ENCODE measurements at regions not wholly inside any gene's neighbourhood (a gene's known extent, or its start where the extent isn't known, plus 50 kb on each side); places are given as distances from the start of the nearest gene placed in this dataset.
"Not testable (repeated sequence)": the region's sequence is repeated elsewhere in the genome, so short reads cannot be mapped to it uniquely, and the experiment has no call there.

GRCh38 chr1:55535724-55536544 is 320.8 kb upstream of the USP24 start:
- DNase-seq (ENCODE audit: low spot score) = no peak

- no peak for DNase-seq (ENCODE audit: low spot score)
These were observed 319.5 kb upstream of the USP24 start for GRCh38 chr1:55534565-55535121.

DNA sequence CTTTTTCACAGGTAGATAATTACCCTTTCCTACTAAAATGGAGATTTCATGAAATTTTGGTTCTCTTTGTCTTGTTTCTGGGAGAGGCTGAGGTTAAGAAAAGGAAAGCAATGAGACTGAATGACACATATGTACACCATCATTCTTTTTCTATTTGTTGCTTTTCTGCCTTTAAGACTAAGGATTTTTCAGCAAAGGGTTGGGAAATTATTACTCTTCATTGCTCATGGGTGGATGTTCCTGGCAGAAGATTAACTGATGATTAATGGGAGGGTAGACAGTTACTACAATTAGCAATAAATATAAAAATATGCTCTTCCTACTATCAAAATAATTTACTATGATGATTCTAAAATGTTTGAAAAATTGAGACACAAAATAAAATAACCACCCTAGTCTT is 316.5 kb upstream of the USP24 start:
- peak; percentile 26 for DNase-seq (ENCODE audit: low spot score)

DNA sequence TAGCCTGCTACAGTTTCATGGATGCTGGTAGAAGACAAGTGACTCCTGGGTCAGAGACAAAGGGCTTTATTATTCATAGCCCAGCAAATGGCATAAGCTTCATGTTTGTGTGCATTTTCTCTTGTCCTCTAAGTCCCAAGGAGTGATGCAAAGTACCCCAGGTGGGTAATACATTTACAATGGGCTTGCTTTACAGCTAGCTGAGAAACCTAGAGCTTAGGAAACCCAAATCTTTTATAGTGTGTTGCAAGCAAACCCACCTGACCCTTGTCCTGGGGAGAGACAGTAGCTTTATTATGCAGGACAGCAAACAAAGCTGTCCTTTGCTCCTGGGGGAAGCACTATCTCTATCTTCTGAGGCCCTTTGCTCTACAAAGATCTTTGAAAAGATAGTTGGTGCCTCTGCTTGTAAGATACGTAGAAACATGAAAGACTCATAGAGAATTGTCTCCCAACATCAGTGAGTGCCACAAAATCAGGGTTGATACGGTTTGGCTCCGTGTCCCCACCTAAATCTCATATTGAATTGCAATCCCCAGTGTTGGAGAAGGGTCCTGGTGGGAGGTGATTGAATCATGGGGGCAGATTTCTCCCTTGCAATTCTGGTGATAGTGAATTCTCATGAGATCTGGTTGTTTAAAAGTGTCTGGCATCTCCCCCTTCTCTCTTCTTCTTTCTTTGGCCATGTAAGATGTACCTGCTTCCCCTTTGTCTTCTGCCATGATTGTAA is 315.8 kb upstream of the USP24 start:
- DNase-seq (ENCODE audit: low spot score) = no peak

GRCh38 chr1:55529017-55529416 is 313.9 kb upstream of the USP24 start:
- no peak for DNase-seq (ENCODE audit: low spot score)

GRCh38 chr1:55527831-55528230 is 312.7 kb upstream of the USP24 start:
- no peak for DNase-seq (ENCODE audit: low spot score)

DNA sequence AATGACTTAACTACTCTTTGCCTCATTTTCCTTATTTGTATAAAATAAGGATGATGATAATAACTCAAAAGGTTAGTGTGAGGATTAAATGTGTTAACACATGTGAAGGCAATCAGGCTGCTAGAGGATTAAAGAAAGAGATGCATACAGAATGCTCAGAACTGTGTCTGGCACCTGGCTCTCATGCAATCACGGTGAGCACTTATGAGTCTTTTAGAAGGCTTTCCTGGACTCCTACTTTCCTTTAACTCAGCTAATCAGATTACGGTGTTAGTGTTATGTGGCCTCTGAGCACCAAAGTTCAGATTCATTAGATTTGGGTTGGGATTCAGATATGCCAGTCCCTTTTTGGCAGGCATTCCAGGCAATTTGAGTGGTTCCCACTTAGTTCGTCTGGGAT is 311.6 kb upstream of the USP24 start:
- no peak for DNase-seq (ENCODE audit: low spot score)

GRCh38 chr1:55524006-55524405 is 308.8 kb upstream of the USP24 start:
- no peak for DNase-seq (ENCODE audit: low spot score)

- DNase-seq (ENCODE audit: low spot score) = no peak
These were observed 307.8 kb upstream of the USP24 start for GRCh38 chr1:55522982-55523381.

GRCh38 chr1:55522353-55522903 is 307.3 kb upstream of the USP24 start:
- no peak for DNase-seq (ENCODE audit: low spot score)

- no peak for DNase-seq (ENCODE audit: low spot score)
These were observed 305.7 kb upstream of the USP24 start for GRCh38 chr1:55520861-55521260.

DNA sequence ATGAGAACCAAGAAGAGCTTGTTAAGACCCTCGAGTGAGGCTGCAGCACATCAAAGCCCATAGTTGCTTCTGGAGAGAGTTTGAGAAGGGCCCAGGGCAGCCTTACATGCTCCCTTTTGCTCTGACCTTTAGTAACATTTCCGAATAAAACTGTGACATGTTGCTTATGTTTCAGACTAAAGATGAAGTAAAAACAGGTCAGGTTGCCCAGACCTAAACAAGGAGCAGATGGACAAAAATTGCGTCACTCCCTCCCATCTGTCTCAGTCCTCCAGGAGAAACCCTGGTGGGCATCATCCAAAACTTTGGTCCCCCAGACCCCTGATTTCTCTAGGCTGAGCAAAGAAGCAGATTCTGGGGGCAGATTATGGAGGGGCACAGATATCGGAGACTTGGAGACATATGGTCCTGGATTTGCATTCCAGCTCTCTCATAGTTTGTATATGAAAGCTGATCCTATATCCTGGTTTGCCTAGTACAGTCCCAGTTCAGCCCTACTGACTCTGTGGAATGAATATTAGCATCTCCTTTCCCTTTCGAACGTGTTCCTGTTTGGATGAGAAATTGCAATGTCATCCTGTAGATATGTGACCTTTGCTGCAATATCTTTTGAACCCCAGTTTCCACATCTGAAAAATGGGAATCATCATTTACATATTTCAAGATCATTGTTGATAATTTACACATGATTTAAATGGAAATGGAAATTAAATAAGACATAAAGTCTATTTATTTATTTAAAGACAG is 304.9 kb upstream of the USP24 start:
- DNase-seq (ENCODE audit: low spot score) = peak; percentile 35

DNA sequence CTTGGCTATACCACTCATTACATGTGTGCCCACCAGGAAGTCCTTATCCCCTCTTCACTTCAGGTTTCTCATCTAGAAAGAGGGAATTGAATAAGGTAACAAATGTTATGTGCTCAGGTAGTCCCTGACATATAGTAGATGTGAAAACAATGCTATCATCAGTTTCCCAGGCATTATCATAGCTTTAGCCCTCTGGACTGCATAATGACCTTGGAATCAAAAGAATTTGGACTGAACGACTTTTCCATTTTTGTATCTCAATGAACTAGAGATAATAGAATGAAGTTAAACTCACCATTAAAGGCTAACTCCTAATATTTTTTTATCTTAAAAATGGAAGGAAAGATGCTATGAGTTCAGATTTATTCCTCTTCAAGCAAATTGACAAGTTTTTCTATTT is 304.1 kb upstream of the USP24 start:
- no peak for DNase-seq (ENCODE audit: low spot score)

DNA sequence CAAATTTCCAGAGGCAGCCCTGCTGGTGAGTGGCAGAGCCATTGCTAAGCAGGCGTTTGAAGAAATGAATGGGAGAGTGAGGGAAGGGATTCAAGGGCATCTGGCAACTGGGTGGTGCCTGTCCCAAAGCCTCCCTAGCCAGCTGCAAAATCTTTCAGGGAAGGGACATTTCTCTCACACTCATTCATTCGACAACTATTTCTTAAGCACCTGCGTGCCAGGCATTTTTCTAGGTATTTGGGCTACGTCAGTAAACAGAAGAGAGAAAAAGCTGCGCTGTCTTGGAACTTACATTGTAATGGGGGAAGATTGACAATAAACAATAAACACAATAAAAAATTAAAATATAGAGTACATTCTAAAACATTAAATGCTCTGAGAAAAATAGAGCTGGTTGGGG is 301.9 kb upstream of the USP24 start:
- DNase-seq (ENCODE audit: low spot score) = no peak

DNA sequence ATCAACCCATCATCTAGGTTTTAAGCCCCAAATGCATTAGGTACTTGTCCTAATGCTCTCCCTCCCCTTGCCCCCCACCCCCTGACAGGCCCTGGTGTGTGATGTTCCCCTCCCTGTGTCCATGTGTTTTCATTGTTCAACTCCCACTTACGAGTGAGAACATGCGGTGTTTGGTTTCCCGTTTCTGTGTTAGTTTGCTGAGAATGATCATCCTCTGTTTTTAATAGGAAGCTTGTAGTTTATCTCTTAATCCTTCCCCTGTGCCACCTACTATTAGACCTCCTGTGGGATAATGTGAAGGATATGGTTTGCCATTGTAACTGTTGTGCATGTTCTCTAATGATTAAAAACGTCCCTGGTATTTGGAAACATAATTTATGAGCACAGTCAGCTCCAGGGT is 299.4 kb upstream of the USP24 start:
- not testable (repeated sequence) for DNase-seq (ENCODE audit: low spot score)

GRCh38 chr1:55512466-55512865 is 297.3 kb upstream of the USP24 start:
- DNase-seq (ENCODE audit: low spot score) = no peak

- no peak for DNase-seq (ENCODE audit: low spot score)
These were observed 292.4 kb upstream of the USP24 start for GRCh38 chr1:55507578-55507931.

DNA sequence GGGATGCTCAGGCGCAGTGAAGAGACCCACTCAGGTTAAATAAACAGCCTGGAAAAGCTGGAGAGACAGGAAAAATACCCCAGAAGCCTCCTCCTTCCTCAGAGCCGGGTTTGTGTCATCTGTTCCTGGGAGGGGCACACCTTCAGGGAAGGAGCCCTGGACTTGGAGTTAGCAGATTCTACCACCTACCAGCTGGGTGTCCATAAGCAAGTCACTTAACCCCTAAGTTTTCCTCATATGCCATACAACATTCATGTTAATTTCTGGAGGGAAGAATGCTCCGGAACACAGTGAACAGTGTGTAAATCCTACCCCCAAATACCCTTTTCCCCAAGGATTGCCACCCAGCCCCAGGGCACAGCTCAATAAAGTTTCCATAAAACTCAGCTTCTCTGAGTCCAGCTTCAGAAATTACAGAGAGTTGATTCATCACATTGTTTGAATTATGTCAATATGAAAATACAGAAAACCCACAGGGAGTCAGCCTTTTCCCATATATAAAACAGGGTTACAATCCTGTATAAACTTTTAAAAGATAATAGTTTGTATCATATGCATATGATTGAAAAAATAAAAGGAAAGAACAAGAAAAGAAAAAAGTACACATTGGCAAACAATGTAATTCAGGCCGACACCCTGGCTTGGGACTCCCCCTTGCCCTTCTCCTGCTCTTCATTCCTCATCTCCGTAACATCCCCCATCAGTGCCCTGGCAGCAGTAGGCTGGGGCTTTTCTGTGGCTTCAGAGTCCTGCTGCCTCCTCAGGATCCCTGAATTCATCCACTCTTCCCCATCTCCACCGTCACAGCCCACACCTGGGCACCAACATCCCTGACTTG is 291.8 kb upstream of the USP24 start:
- DNase-seq (ENCODE audit: low spot score) = peak; percentile 57

- no peak for DNase-seq (ENCODE audit: low spot score)
These were observed 290.2 kb upstream of the USP24 start for GRCh38 chr1:55505326-55505725.

GRCh38 chr1:55504306-55504731 is 289.2 kb upstream of the USP24 start:
- DNase-seq (ENCODE audit: low spot score) = no peak

- DNase-seq (ENCODE audit: low spot score) = no peak
These were observed 288.6 kb upstream of the USP24 start for GRCh38 chr1:55503663-55504305.
